Pulmonary artery endothelial cell (primary cell): ENCODE measurements at regions not wholly inside any gene's neighbourhood (a gene's known extent, or its start where the extent isn't known, plus 50 kb on each side); places are given as distances from the start of the nearest gene placed in this dataset.

Source experiments
- DNase-seq: peaks from one replicate; pipeline ENCODE4 v3.0.0-alpha.2; 2011; ENCODE audit warnings: low read depth, low spot score

GRCh38 chr3:27935492-27935891, 213.4 kb upstream of the EOMES start:
- no peak for DNase-seq

- no peak for DNase-seq
These were observed 217.4 kb upstream of the EOMES start for GRCh38 chr3:27939521-27939920.

GRCh38 chr3:27939940-27940339, 217.8 kb upstream of the EOMES start:
- no peak for DNase-seq

- DNase-seq, result no peak
These were observed 221.0 kb upstream of the EOMES start for GRCh38 chr3:27943106-27943505.

GRCh38 chr3:27945229-27945628, 223.1 kb upstream of the EOMES start:
- DNase-seq, result no peak

GRCh38 chr3:27960133-27960532, 238.0 kb upstream of the EOMES start:
- no peak for DNase-seq

GRCh38 chr3:27963519-27963918, 241.4 kb upstream of the EOMES start:
- no peak for DNase-seq

GRCh38 chr3:27971600-27971999, 249.5 kb upstream of the EOMES start:
- DNase-seq, result no peak

GRCh38 chr3:27976933-27977332, 254.8 kb upstream of the EOMES start:
- no peak for DNase-seq

- DNase-seq, result no peak
These were observed 256.3 kb upstream of the EOMES start for GRCh38 chr3:27978440-27978839.

GRCh38 chr3:27985369-27986035, 255.9 kb upstream of the CMC1 start:
- DNase-seq, result no peak

GRCh38 chr3:27986234-27986879, 255.1 kb upstream of the CMC1 start:
- no peak for DNase-seq

GRCh38 chr3:27990324-27990723, 251.1 kb upstream of the CMC1 start:
- DNase-seq, result no peak

GRCh38 chr3:27990837-27991236, 250.6 kb upstream of the CMC1 start:
- no peak for DNase-seq

GRCh38 chr3:27993051-27993450, 248.4 kb upstream of the CMC1 start:
- no peak for DNase-seq

- no peak for DNase-seq
These were observed 240.8 kb upstream of the CMC1 start for GRCh38 chr3:28000608-28001007.

- no peak for DNase-seq
These were observed 233.2 kb upstream of the CMC1 start for GRCh38 chr3:28008235-28008634.

GRCh38 chr3:28012830-28013229, 228.6 kb upstream of the CMC1 start:
- DNase-seq, result no peak

- no peak for DNase-seq
These were observed 227.4 kb upstream of the CMC1 start for GRCh38 chr3:28013864-28014473.

- no peak for DNase-seq
These were observed 222.3 kb upstream of the CMC1 start for GRCh38 chr3:28018925-28019718.

GRCh38 chr3:28019740-28020139, 221.7 kb upstream of the CMC1 start:
- DNase-seq, result no peak

- DNase-seq, result no peak
These were observed 218.5 kb upstream of the CMC1 start for GRCh38 chr3:28022916-28023315.
